Stimulated activated CD4-positive, alpha-beta T cell treated with anti-CD3 and anti-CD28 coated beads, Interleukin-2, amount 100 ng/mL, for 24 hours (primary cell): ENCODE measurements at regions not wholly inside any gene's neighbourhood (a gene's known extent, or its start where the extent isn't known, plus 50 kb on each side); places are given as distances from the start of the nearest gene placed in this dataset.
"Not testable (repeated sequence)": the region's sequence is repeated elsewhere in the genome, so short reads cannot be mapped to it uniquely, and the experiment has no call there.

Source experiments
- DNase-seq, 2 donors: peaks; one replicate each; pipeline ENCODE4 v3.0.0-alpha.2; 2020

DNA sequence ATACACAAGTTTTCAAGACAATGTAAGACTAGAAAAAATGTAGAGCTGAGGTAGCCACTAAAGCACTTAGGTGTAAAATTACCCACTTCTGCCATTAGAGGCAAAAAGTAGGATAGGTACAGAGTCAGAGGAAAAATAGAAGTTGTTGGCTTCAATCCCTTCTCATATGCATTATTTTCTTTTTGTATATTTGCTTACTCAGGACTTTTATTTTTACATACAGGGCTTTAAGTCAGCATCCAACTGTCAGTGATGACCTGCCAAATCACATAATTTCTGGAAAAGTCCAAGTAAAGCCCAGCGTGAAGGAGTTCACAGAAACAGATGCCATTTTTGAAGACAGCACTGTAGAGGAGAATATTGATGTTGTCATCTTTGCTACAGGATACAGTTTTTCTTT, 211.0 kb upstream of the POGK start:
- DNase-seq, result no peak

DNA sequence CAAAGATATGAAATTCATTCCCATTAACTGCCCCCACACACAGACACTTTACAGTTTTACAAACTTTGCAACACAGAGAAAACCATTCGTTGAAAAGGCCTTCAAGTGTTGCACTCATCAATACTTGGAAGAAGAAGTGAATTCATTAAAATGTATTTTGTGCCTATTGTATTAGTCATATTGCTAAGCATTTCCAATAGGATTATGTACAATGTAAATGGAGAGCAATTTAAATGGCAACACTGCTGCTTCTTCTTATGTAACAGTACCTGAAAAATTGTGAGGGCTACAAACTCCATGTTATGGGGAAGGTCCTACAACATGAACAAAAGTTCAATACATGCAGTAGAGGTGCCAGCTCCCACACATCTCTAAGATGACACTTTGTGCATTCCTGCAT, 209.3 kb upstream of the POGK start:
- DNase-seq, result no peak

DNA sequence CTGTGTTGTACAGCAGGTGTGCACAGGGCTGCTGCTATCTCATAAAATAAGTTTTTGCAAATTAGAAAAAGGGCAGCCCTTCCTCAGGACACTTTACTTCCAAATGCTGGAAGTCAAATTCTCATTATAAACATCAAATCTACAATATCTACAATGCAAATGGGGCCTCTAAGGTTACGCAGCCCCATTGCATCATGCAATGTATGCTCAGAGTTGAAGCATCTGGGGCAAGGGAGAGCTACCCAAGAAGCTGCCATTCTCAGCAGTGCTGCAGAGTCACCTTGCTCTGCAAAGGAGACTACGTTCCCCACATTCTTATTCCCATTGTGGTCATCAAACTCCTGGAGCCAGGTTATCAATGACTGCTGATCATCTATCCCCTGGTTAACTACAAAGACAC, 208.9 kb upstream of the POGK start:
- DNase-seq, result no peak

- no peak for DNase-seq
Observed at GRCh38 chr1:166638137-166638536, 201.1 kb upstream of the POGK start.

GRCh38 chr1:166657228-166657627, 182.0 kb upstream of the POGK start:
- DNase-seq, result not testable (repeated sequence)

GRCh38 chr1:166666790-166667189, 172.5 kb upstream of the POGK start:
- not testable (repeated sequence) for DNase-seq

DNA sequence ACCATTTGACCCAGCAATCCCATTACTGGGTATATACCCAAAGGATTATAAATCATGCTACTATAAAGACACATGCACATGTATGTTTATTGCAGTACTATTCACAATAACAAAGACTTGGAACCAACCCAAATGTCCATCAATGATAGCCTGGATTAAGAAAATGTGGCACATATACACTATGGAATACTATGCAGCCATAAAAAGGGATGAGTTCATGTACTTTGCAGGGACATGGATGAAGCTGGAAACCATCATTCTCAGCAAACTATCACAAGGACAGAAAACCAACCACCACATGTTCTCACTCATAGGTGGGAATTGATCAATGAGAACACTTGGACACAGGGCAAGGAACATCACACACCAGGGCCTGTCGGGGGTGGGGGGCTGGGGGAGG, 171.7 kb upstream of the POGK start:
- DNase-seq, result not testable (repeated sequence)

GRCh38 chr1:166671627-166672026, 167.6 kb upstream of the POGK start:
- DNase-seq, result no peak

GRCh38 chr1:166673722-166674121, 165.6 kb upstream of the POGK start:
- no peak for DNase-seq

DNA sequence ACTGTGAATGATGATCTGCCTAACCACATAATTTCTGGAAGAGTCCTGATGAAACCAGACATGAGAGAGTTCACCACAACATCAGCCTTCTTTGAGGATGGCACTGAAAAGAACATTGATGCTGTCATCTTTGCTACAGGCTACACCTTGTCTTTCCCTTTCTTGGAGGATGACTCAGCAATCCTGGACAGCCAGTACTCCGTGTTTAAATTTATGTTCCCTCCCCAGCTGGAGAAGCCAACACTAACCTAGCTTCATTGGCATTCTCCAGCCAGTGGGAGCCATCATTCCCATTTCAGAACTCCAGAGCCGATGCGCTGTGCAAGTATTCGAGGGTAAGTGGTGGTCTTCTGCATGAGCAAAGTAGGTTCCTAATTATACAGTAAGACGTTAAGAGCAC, 164.1 kb upstream of the POGK start:
- DNase-seq, result no peak

- no peak for DNase-seq
Observed at GRCh38 chr1:166676981-166677380, 162.3 kb upstream of the POGK start.

DNA sequence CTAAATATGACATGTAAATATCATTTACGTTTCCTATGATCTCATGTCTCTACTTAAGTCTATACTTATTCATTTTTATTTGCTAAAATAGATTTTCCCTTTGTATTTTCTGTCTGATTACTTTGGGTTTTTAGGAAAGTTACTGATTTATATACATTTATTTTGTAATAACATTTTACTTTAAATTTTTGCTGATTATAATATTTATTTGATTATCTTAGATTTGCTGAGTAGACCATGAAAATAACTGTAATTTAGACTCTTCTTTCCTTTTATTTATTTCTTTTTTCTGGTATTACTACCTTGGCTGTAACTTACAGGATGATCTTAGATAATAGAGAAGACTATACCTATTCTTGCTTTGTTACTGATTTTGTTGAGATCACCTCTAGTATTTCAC, 159.9 kb upstream of the POGK start:
- no peak for DNase-seq

DNA sequence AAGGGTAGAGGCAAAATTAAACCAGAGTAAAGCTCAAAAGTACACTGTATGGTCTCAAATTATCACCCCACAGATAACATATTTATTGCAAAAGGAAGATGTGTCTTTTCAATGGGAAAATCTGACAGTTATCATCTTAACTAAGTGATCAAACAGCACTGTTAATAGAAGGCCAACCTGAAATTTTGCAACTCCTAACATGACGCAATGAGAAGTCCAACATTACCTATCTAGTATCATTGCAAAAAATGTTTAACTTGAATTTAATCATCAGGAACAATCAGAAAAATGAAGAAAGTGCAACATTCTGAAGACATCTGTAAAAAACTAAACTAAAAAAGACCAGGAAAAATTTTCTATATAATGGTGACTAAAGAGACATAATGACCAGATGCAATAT, 156.7 kb upstream of the POGK start:
- no peak for DNase-seq

DNA sequence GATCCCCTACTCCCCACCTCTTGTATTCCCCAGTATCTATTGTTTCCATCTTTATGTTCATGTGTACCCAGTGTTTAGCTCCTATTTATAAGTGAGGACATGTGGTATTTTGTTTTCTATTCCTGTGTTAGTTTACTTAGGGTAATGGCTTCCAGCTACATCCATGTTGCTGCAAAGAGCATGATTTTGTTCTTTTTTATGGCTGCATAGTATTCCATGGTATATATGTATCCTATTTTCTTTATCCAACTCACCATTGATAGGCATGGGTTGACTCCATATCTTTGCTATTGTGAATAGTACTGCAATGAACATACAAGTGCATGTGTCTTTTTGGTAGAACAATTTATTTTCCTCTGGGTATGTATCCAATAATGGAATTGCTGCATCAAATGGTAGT, 154.6 kb upstream of the POGK start:
- not testable (repeated sequence) for DNase-seq

DNA sequence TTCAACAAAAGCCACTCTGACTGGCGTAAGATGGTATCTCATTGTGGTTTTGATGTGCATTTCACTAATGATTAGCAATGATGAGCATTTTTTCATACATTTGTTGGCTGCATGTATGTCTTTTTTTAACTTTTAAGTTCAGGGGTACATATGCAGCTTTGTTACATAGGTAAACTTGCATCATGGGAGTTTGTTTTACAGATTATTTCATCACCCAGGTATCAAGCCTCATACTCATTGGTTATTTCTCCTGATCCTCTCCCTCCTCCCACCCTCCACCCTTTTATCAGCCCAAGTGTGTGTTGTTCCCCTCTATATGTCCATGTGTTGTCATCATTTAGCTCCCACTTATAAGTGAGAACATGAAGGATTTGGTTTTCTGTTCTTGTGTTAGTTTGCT, 154.1 kb upstream of the POGK start:
- no peak for DNase-seq

GRCh38 chr1:166685891-166686290, 153.4 kb upstream of the POGK start:
- not testable (repeated sequence) for DNase-seq

- not testable (repeated sequence) for DNase-seq
Observed at GRCh38 chr1:166690596-166690995, 148.7 kb upstream of the POGK start.

DNA sequence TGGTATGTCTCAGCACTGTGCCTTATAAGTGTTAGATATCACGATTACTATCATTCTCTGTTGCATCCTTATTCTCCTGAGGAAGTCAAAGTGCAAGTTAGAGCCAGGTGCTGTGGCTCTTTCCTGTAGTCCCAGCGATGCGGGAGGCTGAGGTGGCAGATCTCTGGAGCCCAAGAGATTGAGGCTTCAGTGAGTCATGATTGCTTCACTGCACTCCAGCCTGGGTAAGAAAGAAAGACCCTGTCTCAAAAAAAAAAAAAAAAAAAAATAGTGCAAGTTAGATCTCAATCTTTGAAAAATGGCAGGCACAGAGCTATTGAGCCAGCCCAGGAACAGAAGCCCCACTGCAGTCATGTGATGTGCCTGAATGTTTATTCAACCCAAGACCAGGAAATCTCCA, 147.8 kb upstream of the POGK start:
- DNase-seq, result no peak

GRCh38 chr1:166692346-166692745, 146.9 kb upstream of the POGK start:
- no peak for DNase-seq

DNA sequence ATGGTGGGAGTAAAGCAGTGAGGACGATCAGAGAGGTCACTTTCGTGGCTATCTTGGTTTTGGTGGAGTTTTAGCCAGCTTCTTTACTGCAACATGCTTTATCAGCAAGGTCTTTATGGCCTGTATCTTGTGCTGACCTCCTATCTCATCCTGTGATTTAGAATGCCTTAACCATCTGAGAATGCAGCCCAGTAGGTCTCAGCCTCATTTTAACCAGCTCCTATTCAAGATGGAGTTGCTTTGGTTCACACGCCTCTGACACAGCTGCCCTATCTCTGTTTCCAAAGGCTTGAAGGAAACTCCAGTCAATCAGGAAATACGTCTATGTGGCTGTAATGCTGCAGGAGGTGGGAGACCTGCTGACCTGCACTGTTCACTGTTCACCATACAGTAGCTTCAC, 146.1 kb upstream of the POGK start:
- DNase-seq, result no peak

- DNase-seq, result no peak
Observed at GRCh38 chr1:166693673-166694297, 145.5 kb upstream of the POGK start.

- no peak for DNase-seq
Observed at GRCh38 chr1:166695115-166695514, 144.2 kb upstream of the POGK start.

DNA sequence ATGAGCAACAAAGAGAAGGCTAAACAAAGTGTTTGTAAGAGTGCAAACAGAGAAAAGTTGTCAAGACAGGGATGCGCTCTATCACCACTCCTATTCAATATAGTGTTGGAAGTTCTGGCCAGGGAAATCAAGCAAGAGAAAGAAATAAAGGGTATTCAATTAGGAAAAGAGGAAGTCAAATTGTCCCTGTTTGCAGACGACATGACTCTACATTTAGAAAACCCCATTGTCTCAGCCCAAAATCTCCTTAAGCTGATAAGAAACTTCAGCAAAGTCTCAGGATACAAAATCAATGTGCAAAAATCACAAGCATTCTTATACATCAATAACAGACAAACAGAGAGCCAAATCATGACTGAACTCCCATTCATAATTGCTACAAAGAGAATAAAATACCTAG, 143.4 kb upstream of the POGK start:
- DNase-seq, result not testable (repeated sequence)

DNA sequence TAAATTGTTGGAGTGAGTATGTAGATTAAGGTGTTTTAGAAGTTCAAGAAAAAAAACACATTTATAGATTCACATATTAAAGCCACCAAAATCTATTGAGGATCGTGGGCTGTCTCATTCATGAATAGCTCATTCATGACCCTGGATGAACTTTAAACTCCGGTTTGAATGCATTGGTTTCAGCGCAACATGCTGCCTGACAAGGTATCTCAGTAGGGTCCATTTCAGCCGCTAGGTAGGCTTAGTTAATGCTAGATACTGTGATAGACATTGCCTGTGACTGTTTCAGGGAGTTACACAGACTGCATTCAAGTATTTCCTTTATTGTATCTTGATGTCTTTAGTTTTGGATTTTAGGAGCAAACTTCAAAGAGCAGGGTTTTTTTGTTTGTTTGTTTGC, 140.5 kb upstream of the POGK start:
- no peak for DNase-seq

DNA sequence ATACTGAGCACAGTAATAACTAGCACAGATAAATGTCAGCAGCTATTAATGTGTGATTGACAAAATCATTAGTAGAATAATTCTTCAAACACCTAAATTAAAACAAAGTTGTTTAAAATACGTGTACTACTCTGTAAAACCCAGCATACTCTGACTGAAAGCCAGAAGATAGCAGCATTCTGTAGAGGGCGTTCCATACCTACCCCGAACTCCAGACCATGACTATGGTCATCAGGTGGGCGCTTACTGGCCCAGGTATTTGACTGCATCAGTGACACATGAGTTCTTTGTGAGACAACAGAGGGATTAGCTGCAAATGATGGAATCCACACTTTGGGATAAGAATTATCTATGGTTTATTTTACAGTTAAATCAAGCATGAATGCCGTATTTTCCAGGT, 139.7 kb upstream of the POGK start:
- no peak for DNase-seq

GRCh38 chr1:166700696-166701095, 138.6 kb upstream of the POGK start:
- DNase-seq, result no peak
